ENCODE measurements at regions not wholly inside any gene's neighbourhood (a gene's known extent, or its start where the extent isn't known, plus 50 kb on each side); places are given as distances from the start of the nearest gene placed in this dataset.

DNA sequence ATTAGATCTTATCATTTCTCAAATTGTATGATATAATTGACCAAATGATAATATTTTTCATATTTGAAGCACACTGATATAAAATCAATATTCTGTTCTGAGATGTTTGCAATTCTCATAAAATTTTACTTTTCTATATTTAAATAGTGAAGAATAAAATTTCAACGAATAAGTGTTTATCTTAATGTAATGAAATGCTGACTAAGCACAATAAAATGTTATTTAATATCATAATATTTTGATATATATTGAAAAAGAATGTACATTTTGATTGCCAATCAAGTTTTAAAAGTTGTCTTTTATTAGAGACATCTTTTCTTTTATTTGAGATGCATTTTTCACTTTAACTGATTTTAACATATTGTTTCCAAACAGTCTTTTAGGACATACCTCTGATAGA lies 416.1 kb downstream of the TAF11L14 start:
- Histone ChIP-seq H3K9ac (ENCODE audit: insufficient read depth in 1 of 2, low read depth in 2 of 2, low read length in 2 of 2) (no peak overlapping the region), H3K27ac (ENCODE audit: extremely low read depth, low read depth, low read length) (no peak overlapping the region), H3K9me1 (ENCODE audit: control insufficient read depth, insufficient read depth, low read length) (no peaks in the 10 kb centered on the region), H3K36me3 (ENCODE audit: control insufficient read depth, insufficient read depth, low read length) (no peaks in the 10 kb centered on the region), H3K27me3 (ENCODE audit: control insufficient read depth in 2 of 2, insufficient read depth in 2 of 2, low read length in 2 of 2) (no peaks in the 10 kb centered on the region), H3K4me1 (replicated peaks in 1 of 2; ENCODE audit: control insufficient read depth in 2 of 2, insufficient read depth in 2 of 2, low read length in 2 of 2) (no peaks in the 10 kb centered on the region), H3K79me2 (ENCODE audit: control insufficient read depth, insufficient read depth, low read length) (no peaks in the 10 kb centered on the region), H3K9me3 (replicated peaks; ENCODE audit: control insufficient read depth, insufficient read depth, low read depth, low read length) (no peaks in the 10 kb centered on the region), H3K4me2 (ENCODE audit: insufficient read depth, low read length) (no peak overlapping the region), H4K20me1 (replicated peaks; ENCODE audit: control insufficient read depth, insufficient read depth, low read length) (no peaks in the 10 kb centered on the region), H3K4me3 (no peak overlapping the region), H2AFZ (ENCODE audit: low read depth, low read length) (no peak overlapping the region)
- POLR2A ChIA-PET = no interaction called here
- 5% methylated on average over 1 of the region's 1 CpG for WGBS (ENCODE audit: insufficient coverage, low coverage, missing lambda C conversion rate)
- FAIRE-seq (no peak), DNase-seq (ENCODE audit: extremely low read depth in 1 of 4, low spot score in 3 of 4) (no peak), ATAC-seq (no peak)
- CTCF ChIA-PET (ENCODE audit: low intra/inter-chr PET ratio) = no interaction called here
- intact Hi-C loops (cut with micrococcal nuclease) = no loop called here
- BruUV-seq (replicated peaks) = no TSS peak
- in situ Hi-C loops (cut with MboI) = no loop called here
- TF ChIP-seq, protein P1, sequence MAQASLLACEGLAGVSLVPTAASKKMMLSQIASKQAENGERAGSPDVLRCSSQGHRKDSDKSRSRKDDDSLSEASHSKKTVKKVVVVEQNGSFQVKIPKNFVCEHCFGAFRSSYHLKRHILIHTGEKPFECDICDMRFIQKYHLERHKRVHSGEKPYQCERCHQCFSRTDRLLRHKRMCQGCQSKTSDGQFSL (CRISPR knock-in tag; IDR thresholded peaks at IDR 0.05) = no peak
- TF ChIP-seq, protein P1 (tag; IDR thresholded peaks at IDR 0.05) = no peak
- TF ChIP-seq MAFG (tag; conservative IDR thresholded peaks at IDR 0.05) (peak; percentile 78), C11orf30 (IDR thresholded peaks at IDR 0.05; ENCODE audit: low read depth) (peak; percentile 77), GATAD2B (IDR thresholded peaks at IDR 0.05; ENCODE audit: borderline replicate concordance) (no peak), ZFPM2 (CRISPR knock-in tag; IDR thresholded peaks at IDR 0.05) (no peak), MED1 (CRISPR knock-in tag; IDR thresholded peaks at IDR 0.05; ENCODE audit: borderline replicate concordance) (no peak), HDAC6 (IDR thresholded peaks at IDR 0.05; ENCODE audit: low read depth, low read length) (no peak), ZNF316 (IDR thresholded peaks at IDR 0.05) (peak; percentile 94), SRSF3 (IDR thresholded peaks at IDR 0.05; ENCODE audit: insufficient read depth, low read length) (no peak), ZNF24 (IDR thresholded peaks at IDR 0.05) (no peak), ZNF668 (CRISPR knock-in tag; IDR thresholded peaks at IDR 0.05) (no peak), ERF (CRISPR knock-in tag; IDR thresholded peaks at IDR 0.05) (no peak), KDM5B (IDR thresholded peaks at IDR 0.05; ENCODE audit: insufficient replicate concordance, low read depth, low read length) (no peak), KAT8 (IDR thresholded peaks at IDR 0.05; ENCODE audit: low read depth) (no peak)
- TF ChIP-seq, protein P2, sequence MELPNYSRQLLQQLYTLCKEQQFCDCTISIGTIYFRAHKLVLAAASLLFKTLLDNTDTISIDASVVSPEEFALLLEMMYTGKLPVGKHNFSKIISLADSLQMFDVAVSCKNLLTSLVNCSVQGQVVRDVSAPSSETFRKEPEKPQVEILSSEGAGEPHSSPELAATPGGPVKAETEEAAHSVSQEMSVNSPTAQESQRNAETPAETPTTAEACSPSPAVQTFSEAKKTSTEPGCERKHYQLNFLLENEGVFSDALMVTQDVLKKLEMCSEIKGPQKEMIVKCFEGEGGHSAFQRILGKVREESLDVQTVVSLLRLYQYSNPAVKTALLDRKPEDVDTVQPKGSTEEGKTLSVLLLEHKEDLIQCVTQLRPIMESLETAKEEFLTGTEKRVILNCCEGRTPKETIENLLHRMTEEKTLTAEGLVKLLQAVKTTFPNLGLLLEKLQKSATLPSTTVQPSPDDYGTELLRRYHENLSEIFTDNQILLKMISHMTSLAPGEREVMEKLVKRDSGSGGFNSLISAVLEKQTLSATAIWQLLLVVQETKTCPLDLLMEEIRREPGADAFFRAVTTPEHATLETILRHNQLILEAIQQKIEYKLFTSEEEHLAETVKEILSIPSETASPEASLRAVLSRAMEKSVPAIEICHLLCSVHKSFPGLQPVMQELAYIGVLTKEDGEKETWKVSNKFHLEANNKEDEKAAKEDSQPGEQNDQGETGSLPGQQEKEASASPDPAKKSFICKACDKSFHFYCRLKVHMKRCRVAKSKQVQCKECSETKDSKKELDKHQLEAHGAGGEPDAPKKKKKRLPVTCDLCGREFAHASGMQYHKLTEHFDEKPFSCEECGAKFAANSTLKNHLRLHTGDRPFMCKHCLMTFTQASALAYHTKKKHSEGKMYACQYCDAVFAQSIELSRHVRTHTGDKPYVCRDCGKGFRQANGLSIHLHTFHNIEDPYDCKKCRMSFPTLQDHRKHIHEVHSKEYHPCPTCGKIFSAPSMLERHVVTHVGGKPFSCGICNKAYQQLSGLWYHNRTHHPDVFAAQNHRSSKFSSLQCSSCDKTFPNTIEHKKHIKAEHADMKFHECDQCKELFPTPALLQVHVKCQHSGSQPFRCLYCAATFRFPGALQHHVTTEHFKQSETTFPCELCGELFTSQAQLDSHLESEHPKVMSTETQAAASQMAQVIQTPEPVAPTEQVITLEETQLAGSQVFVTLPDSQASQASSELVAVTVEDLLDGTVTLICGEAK (IDR thresholded peaks at IDR 0.05) = no peak
- TF ChIP-seq, protein P2 (CRISPR knock-in tag; IDR thresholded peaks at IDR 0.05) = no peak
